A673 (cell line): ENCODE measurements at regions not wholly inside any gene's neighbourhood (a gene's known extent, or its start where the extent isn't known, plus 50 kb on each side); places are given as distances from the start of the nearest gene placed in this dataset.

Source experiments
- EZH2 ChIP-seq: fragments of 200-600 bp; sonication (generic); IDR thresholded peaks from 2 replicates; pipeline ENCODE4 v1.6.1; 2017; ENCODE audit warnings: borderline replicate concordance, low read depth, mild to moderate bottlenecking, mixed read lengths, antibody characterized with exemption, low read length; ENCODE audit not compliant: poor library complexity, severe bottlenecking
- TF ChIP-seq, protein P1 (sequence below): fragments of 300-800, 200-600 bp; sonication (generic); conservative IDR thresholded peaks from 2 replicates; pipeline ENCODE4 v1.5.1; 2017; ENCODE audit warnings: low read depth, mild to moderate bottlenecking, antibody characterized with exemption, low read length, moderate library complexity, mixed read lengths

DNA sequence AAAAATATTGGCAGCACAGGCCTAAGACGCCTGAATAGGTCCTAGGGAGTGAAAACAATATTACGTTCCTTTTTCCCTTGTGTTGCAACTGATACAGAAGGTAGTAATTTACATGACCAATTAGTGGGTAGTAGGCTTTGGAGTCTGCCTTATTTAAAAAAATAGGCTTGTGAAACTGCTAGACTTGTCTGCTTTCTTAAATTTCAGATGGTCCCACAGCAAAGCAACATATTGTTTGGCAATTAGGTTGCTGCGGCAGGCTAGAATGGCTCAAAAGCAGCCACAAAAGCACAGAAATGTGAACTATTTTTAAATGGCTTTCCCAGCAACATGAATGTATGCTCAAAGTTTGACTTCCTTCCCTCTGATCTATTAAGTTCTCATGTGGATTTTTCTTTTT, 211.9 kb downstream of the TTC8 start:
- TF ChIP-seq, protein P1, sequence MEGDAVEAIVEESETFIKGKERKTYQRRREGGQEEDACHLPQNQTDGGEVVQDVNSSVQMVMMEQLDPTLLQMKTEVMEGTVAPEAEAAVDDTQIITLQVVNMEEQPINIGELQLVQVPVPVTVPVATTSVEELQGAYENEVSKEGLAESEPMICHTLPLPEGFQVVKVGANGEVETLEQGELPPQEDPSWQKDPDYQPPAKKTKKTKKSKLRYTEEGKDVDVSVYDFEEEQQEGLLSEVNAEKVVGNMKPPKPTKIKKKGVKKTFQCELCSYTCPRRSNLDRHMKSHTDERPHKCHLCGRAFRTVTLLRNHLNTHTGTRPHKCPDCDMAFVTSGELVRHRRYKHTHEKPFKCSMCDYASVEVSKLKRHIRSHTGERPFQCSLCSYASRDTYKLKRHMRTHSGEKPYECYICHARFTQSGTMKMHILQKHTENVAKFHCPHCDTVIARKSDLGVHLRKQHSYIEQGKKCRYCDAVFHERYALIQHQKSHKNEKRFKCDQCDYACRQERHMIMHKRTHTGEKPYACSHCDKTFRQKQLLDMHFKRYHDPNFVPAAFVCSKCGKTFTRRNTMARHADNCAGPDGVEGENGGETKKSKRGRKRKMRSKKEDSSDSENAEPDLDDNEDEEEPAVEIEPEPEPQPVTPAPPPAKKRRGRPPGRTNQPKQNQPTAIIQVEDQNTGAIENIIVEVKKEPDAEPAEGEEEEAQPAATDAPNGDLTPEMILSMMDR = no peak
- TF ChIP-seq EZH2 = no peak
